Astrocyte (in vitro differentiated cells and primary cell): ENCODE measurements at regions not wholly inside any gene's neighbourhood (a gene's known extent, or its start where the extent isn't known, plus 50 kb on each side); places are given as distances from the start of the nearest gene placed in this dataset.

Source experiments
- CTCF ChIP-seq: IDR thresholded peaks from 2 replicates; pipeline ENCODE4 v1.5.1; 2011; ENCODE audit warnings: low read depth, mild to moderate bottlenecking, inconsistent platforms, low read length, moderate library complexity; ENCODE audit not compliant: insufficient read depth
- EZH2 ChIP-seq: IDR thresholded peaks from 2 replicates; pipeline ENCODE4 v1.6.1; 2012; ENCODE audit warnings: mild to moderate bottlenecking, low read length, inconsistent platforms; ENCODE audit not compliant: insufficient read depth

GRCh38 chr1:218866507-218866906 lies 307.2 kb upstream of the LYPLAL1 start:
- TF ChIP-seq CTCF: no peak
- TF ChIP-seq EZH2: no peak
